HG03575 (cell line): ENCODE measurements at regions not wholly inside any gene's neighbourhood (a gene's known extent, or its start where the extent isn't known, plus 50 kb on each side); places are given as distances from the start of the nearest gene placed in this dataset.
"Not testable (repeated sequence)": the region's sequence is repeated elsewhere in the genome, so short reads cannot be mapped to it uniquely, and the experiment has no call there.

ENCODE experiments used
- ATAC-seq: cut with Tn5 transposase; IDR thresholded peaks from one replicate; pipeline ENCODE4 v1.9.1; 2021; ENCODE audit not compliant: unreplicated experiment, insufficient number of reproducible peaks, low FRiP score; ENCODE audit errors: extremely low read depth

DNA sequence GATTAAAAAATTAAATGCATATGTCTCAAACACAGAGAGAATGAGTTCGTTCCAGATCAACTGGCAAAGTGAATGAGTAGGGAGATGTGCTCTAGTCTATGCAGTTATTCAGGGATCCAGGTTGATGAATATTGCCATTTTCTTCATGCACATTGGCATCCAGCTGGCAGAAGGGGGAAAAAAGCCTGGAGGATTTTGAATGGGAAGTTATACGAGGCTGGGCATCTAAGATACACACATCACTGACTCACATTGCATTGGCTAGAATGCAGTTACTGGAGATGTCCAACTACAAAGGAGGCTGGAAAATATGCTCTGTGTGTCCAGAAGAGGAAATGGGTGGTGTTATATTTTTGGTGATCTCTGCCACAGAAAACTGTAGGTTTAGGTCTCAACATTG is 270.9 kb upstream of the FIGN start:
- ATAC-seq = no peak

- no peak for ATAC-seq
Measured at GRCh38 chr2:164000176-164000575, 264.4 kb upstream of the FIGN start.

- no peak for ATAC-seq
Measured at GRCh38 chr2:163997466-163997865, 261.7 kb upstream of the FIGN start.

DNA sequence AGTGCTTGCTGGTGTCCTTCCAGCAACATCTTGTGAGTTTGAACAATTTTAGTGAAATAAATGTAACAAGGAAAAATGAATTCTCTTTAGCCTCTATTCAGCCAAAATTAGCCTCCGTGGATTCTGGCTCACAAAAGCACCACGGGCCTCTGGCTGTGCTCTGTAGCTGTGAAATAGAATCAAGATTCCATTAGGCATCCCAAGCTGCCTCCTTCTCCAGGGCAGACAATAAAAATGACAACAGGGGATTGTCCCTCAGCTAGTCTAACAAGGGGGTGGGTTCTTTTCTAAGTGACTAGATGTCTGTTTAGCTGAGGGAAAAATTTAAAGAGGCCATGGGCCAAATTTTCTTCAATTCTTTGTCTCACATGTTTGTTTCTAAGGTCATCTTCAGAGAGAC is 254.7 kb upstream of the FIGN start:
- ATAC-seq = no peak

GRCh38 chr2:163990101-163990500 is 254.3 kb upstream of the FIGN start:
- no peak for ATAC-seq

DNA sequence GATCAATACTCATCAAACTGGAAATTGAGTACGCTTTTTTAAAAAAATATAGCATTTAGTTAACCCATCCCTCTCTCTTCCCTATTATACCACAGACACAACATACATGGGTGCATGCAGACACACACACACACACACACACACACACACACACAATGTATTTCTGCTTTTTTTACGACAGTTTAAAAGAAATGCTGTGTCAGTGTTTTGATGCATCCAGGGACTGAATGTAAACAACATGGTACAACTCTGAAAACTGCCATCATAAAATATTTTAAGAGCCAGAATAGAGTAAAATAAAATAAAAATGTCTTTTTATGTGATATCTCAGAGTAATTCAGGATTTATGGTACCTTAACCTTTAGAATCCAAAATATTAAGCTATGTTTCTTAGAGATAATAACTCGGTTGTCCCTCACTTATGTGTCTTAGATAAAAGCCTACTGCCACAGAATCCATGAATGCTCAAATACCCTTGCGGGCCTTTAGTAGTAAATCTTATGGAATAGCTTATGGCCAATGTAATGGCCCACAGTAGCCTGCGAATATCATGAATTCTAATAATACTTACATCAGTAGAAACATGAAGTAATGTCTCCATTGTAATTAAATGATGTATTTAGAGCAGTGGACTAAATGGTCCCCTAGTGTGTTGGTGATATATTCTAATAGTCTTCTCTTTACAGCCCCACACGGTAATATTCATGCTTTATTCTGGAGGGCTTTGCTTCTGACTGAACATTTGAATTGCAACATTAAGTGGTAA is 251.6 kb upstream of the FIGN start:
- ATAC-seq = no peak

DNA sequence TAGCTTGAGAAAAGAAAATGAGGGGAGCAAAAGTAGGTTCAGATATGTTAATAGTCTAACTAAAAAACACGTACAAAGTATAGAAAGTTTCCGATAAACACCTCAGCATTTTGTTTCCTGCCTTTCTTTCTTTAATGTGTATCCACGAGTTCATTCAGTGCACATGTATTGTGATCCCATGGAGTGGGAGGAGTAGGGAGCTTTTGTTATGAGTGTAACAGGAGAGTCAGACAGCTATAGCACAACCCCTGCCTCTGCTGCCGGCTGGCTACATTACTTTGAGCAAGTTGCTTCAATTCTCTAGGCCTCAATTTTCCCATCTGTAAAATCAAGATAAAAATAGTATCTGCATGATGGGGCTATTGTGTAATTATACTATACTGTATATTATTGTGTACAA is 249.2 kb upstream of the FIGN start:
- no peak for ATAC-seq

- no peak for ATAC-seq
Measured at GRCh38 chr2:163983911-163984310, 248.1 kb upstream of the FIGN start.

GRCh38 chr2:163982938-163983337 is 247.1 kb upstream of the FIGN start:
- ATAC-seq = no peak

GRCh38 chr2:163974766-163975165 is 239.0 kb upstream of the FIGN start:
- ATAC-seq = no peak

DNA sequence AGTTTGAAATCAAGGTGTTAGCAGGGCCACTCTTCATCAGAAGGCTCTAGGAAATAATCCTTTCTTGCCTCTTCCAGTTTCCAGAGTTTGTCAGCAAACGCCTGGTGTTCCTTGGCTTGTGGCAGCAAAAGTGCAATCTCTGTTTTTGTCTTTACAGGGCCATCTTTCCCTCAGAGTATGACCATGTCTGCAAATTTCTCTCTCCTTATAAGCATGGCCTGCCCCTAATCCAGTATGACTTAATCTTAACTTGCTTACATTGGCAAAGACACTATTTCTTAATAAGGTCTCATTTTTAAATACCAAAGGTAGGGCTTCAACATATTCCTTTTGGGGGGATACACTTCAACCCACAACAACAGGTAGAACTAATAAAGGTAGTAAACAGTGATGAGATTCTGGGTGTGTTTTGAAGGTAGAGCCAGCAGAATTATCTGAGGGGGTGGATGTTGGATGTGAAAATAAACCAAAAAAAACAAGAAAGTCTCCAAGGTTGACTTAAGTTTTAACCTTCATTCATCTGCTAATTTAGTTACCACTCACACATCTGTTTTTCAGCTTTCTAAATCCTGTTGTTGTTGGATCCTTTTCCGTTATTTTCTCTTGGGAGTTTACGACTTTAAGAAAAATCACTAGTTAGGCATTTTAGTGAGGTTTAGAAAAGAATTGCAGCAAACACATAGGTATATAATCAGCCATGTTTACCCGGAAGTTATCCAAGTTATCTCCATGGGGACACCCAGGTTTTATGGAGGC is 234.4 kb upstream of the FIGN start:
- ATAC-seq = no peak

GRCh38 chr2:163964278-163964677 is 228.5 kb upstream of the FIGN start:
- ATAC-seq = not testable (repeated sequence)

DNA sequence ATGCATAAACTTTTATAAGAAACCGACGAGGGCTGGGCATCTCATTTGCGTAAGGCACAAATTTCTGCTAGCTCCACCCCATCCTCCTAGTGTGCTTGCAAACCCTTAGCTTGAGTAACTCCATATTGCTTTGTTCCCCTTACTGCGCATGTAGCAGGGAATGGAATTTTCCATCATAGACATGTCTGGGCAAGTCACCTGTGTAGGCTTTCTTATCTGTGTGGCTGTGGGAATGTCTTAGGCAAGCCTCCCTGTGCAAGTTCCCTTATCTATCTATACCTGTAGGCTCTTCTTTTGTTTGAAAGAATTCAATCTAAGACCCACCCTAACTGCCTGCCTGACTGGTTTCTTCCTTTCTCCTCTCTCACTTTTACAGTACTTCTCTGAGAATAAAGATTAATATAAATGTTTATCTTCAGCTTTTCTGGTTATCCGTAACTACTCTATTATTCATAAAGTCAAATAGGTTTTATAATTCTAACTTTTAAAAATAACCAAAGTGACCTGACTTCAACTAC is 217.6 kb upstream of the FIGN start:
- no peak for ATAC-seq

- ATAC-seq = no peak
Measured at GRCh38 chr2:163951312-163951711, 215.5 kb upstream of the FIGN start.

DNA sequence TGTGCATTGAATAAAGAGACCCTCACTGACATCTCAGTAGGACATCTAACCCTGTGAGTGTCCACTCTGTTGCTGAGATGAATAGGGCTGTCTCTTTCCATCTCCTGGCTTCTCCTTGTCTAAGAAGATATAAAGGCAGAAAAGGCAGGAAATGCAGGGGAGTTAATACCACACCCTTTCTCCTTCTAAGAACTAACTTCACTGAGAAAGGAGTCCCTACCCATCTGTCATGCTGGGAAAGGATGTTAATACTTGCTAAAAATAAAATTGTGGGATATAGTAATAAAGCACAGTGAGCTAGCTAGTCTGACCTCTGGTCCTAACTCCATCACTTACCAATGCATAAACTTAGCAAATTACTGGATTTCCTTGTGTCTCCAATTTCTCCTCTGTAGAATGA is 213.9 kb upstream of the FIGN start:
- ATAC-seq = no peak

GRCh38 chr2:163944347-163944737 is 208.5 kb upstream of the FIGN start:
- no peak for ATAC-seq

GRCh38 chr2:163943403-163944346 is 207.9 kb upstream of the FIGN start:
- no peak for ATAC-seq

- no peak for ATAC-seq
Measured at GRCh38 chr2:163934131-163934530, 198.3 kb upstream of the FIGN start.

- ATAC-seq = no peak
Measured at GRCh38 chr2:163919717-163920116, 183.9 kb upstream of the FIGN start.
